GM19328 (cell line): ENCODE measurements at regions not wholly inside any gene's neighbourhood (a gene's known extent, or its start where the extent isn't known, plus 50 kb on each side); places are given as distances from the start of the nearest gene placed in this dataset.
"Not testable (repeated sequence)": the region's sequence is repeated elsewhere in the genome, so short reads cannot be mapped to it uniquely, and the experiment has no call there.

Experiments
- ATAC-seq: cut with Tn5 transposase; IDR thresholded peaks from one replicate; pipeline ENCODE4 v1.9.1; 2021; ENCODE audit warnings: mild to moderate bottlenecking, moderate library complexity; ENCODE audit not compliant: unreplicated experiment

- no peak for ATAC-seq
These were observed 188.7 kb upstream of the IGF1 start for GRCh38 chr12:102669056-102669455.

- not testable (repeated sequence) for ATAC-seq
These were observed 185.8 kb upstream of the IGF1 start for GRCh38 chr12:102666176-102666575.

GRCh38 chr12:102659200-102659911, 179.0 kb upstream of the IGF1 start:
- no peak for ATAC-seq

- no peak for ATAC-seq
These were observed 173.0 kb upstream of the IGF1 start for GRCh38 chr12:102653406-102653805.

GRCh38 chr12:102652645-102653313, 172.4 kb upstream of the IGF1 start:
- no peak for ATAC-seq

- no peak for ATAC-seq
These were observed 165.6 kb upstream of the IGF1 start for GRCh38 chr12:102645968-102646367.

- no peak for ATAC-seq
These were observed 163.7 kb upstream of the IGF1 start for GRCh38 chr12:102643879-102644575.

- ATAC-seq, result no peak
These were observed 161.8 kb upstream of the IGF1 start for GRCh38 chr12:102642199-102642598.

- ATAC-seq, result not testable (repeated sequence)
These were observed 160.3 kb upstream of the IGF1 start for GRCh38 chr12:102640658-102641057.

GRCh38 chr12:102638777-102639176, 158.4 kb upstream of the IGF1 start:
- no peak for ATAC-seq

GRCh38 chr12:102633981-102634605, 153.7 kb upstream of the IGF1 start:
- no peak for ATAC-seq

GRCh38 chr12:102631274-102631673, 150.9 kb upstream of the IGF1 start:
- no peak for ATAC-seq

GRCh38 chr12:102629262-102629888, 149.0 kb upstream of the IGF1 start:
- ATAC-seq, result no peak

- ATAC-seq, result no peak
These were observed 145.5 kb upstream of the IGF1 start for GRCh38 chr12:102625819-102626218.

GRCh38 chr12:102622618-102623017, 142.3 kb upstream of the IGF1 start:
- ATAC-seq, result no peak

- ATAC-seq, result no peak
These were observed 138.0 kb upstream of the IGF1 start for GRCh38 chr12:102618197-102618877.

- ATAC-seq, result no peak
These were observed 136.3 kb upstream of the IGF1 start for GRCh38 chr12:102616692-102617091.

GRCh38 chr12:102611995-102612394, 131.6 kb upstream of the IGF1 start:
- no peak for ATAC-seq

GRCh38 chr12:102609996-102610395, 129.6 kb upstream of the IGF1 start:
- no peak for ATAC-seq

GRCh38 chr12:102603021-102603420, 122.7 kb upstream of the IGF1 start:
- no peak for ATAC-seq
